Neural progenitor cell (in vitro differentiated cells): ENCODE measurements at regions not wholly inside any gene's neighbourhood (a gene's known extent, or its start where the extent isn't known, plus 50 kb on each side); places are given as distances from the start of the nearest gene placed in this dataset.
"Not testable (repeated sequence)": the region's sequence is repeated elsewhere in the genome, so short reads cannot be mapped to it uniquely, and the experiment has no call there.

Experiments
- EZH2 ChIP-seq: fragments of 200-600 bp; sonication (generic); IDR thresholded peaks from 2 replicates; pipeline ENCODE4 v1.6.1; 2017; ENCODE audit warnings: antibody characterized with exemption, mild to moderate bottlenecking, moderate library complexity
- TF ChIP-seq, protein P1 (sequence below): fragments of 200-600 bp; sonication (generic); IDR thresholded peaks from 2 replicates; pipeline ENCODE4 v1.5.1; 2017; ENCODE audit warnings: antibody characterized with exemption, mild to moderate bottlenecking

DNA sequence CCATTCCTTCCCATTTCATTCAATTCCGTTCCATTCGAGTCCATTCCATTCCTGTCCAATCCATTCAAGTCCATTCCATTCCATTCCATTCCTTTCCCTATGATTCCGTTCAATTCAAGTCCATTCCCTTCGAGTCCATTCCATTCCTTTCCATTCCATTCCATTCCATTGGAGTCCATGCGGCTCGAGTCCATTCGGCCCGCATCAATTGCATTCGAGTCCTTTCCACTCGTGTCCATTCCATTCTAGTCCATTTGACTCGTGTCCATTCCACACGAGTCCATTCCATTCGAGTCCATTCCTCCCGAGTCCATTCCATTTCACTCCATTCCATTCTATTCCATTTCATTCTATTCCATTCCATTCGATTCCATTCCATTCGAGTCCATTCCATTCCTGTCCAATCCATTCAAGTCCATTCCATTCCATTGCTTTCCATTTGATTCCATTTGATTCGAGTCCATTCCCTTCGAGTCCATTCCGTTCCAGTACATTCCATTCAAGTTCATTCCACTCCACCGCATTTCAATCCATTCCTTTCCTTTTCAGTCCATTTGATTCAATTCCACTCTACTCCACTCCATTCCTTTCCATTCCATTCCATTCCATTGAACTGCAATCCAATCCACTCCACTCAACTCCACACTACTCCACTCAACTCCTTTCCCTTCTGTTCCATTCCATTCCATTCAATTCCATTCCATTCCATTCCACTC is 2565.9 kb upstream of the TPTE start:
- TF ChIP-seq, protein P1, sequence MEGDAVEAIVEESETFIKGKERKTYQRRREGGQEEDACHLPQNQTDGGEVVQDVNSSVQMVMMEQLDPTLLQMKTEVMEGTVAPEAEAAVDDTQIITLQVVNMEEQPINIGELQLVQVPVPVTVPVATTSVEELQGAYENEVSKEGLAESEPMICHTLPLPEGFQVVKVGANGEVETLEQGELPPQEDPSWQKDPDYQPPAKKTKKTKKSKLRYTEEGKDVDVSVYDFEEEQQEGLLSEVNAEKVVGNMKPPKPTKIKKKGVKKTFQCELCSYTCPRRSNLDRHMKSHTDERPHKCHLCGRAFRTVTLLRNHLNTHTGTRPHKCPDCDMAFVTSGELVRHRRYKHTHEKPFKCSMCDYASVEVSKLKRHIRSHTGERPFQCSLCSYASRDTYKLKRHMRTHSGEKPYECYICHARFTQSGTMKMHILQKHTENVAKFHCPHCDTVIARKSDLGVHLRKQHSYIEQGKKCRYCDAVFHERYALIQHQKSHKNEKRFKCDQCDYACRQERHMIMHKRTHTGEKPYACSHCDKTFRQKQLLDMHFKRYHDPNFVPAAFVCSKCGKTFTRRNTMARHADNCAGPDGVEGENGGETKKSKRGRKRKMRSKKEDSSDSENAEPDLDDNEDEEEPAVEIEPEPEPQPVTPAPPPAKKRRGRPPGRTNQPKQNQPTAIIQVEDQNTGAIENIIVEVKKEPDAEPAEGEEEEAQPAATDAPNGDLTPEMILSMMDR = not testable (repeated sequence)
- not testable (repeated sequence) for TF ChIP-seq EZH2
